HG03108 (cell line): ENCODE measurements at regions not wholly inside any gene's neighbourhood (a gene's known extent, or its start where the extent isn't known, plus 50 kb on each side); places are given as distances from the start of the nearest gene placed in this dataset.
"Not testable (repeated sequence)": the region's sequence is repeated elsewhere in the genome, so short reads cannot be mapped to it uniquely, and the experiment has no call there.

Source experiments
- ATAC-seq: cut with Tn5 transposase; IDR thresholded peaks from one replicate; pipeline ENCODE4 v1.9.1; 2021; ENCODE audit warnings: moderate library complexity; ENCODE audit not compliant: unreplicated experiment

- no peak for ATAC-seq
Measured at GRCh38 chr3:160047876-160048275, 59.2 kb downstream of the IL12A start.

- ATAC-seq: no peak
Measured at GRCh38 chr3:160049038-160049437, 60.4 kb downstream of the IL12A start.

- no peak for ATAC-seq
Measured at GRCh38 chr3:160049565-160049964, 60.9 kb downstream of the IL12A start.

- ATAC-seq: no peak
Measured at GRCh38 chr3:160049988-160050387, 61.4 kb downstream of the IL12A start.

- no peak for ATAC-seq
Measured at GRCh38 chr3:160052385-160053047, 63.9 kb downstream of the IL12A start.

- ATAC-seq: no peak
Measured at GRCh38 chr3:160053048-160053391, 64.4 kb downstream of the IL12A start.

GRCh38 chr3:160054862-160055261, 66.2 kb downstream of the IL12A start:
- not testable (repeated sequence) for ATAC-seq

- ATAC-seq: no peak
Measured at GRCh38 chr3:160055659-160056058, 67.0 kb downstream of the IL12A start.

GRCh38 chr3:160057331-160057730, 68.7 kb downstream of the IL12A start:
- ATAC-seq: no peak

- no peak for ATAC-seq
Measured at GRCh38 chr3:160060409-160061027, 71.9 kb downstream of the IL12A start.

- no peak for ATAC-seq
Measured at GRCh38 chr3:160061525-160061924, 72.9 kb downstream of the IL12A start.

GRCh38 chr3:160065282-160065681, 76.6 kb downstream of the IL12A start:
- no peak for ATAC-seq

- ATAC-seq: no peak
Measured at GRCh38 chr3:160065786-160066185, 77.2 kb downstream of the IL12A start.

- ATAC-seq: no peak
Measured at GRCh38 chr3:160069986-160070385, 81.4 kb downstream of the IL12A start.

GRCh38 chr3:160076519-160076918, 87.9 kb downstream of the IL12A start:
- no peak for ATAC-seq

GRCh38 chr3:160078533-160078932, 89.9 kb downstream of the IL12A start:
- ATAC-seq: no peak

- no peak for ATAC-seq
Measured at GRCh38 chr3:160081958-160082533, 93.4 kb downstream of the IL12A start.

GRCh38 chr3:160084998-160085397, 96.4 kb downstream of the IL12A start:
- no peak for ATAC-seq

- no peak for ATAC-seq
Measured at GRCh38 chr3:160088492-160089137, 100.0 kb downstream of the IL12A start.

- ATAC-seq: no peak
Measured at GRCh38 chr3:160090653-160091052, 102.0 kb downstream of the IL12A start.

GRCh38 chr3:160091441-160091840, 102.8 kb downstream of the IL12A start:
- no peak for ATAC-seq

GRCh38 chr3:160092760-160093159, 104.1 kb downstream of the IL12A start:
- no peak for ATAC-seq
